ENCODE measurements at regions not wholly inside any gene's neighbourhood (a gene's known extent, or its start where the extent isn't known, plus 50 kb on each side); places are given as distances from the start of the nearest gene placed in this dataset.
"Not testable (repeated sequence)": the region's sequence is repeated elsewhere in the genome, so short reads cannot be mapped to it uniquely, and the experiment has no call there.

DNA sequence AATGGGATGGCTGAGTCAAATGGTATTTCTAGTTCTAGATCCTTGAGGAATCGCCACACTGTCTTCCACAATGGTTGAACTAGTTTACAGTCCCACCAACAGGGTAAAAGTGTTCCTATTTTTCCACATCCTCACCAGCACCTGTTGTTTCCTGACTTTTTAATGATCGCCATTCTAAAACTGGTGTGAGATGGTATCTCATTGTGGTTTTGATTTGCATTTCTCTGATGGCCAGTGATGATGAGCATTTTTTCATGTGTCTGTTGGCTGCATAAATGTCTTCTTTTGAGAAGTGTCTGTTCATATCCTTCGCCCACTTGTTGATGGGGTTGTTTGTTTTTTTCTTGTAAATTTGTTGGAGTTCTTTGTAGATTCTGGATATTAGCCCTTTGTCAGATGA, 152.6 kb downstream of the BEND2 start:
- not testable (repeated sequence) for TF ChIP-seq CTCF (conservative IDR thresholded peaks at IDR 0.05; ENCODE audit: low read length); EZH2phosphoT487 (IDR thresholded peaks at IDR 0.05; ENCODE audit: borderline replicate concordance)

Data from Loucy (cell line).